T-helper 1 cell treated with Interleukin-12 subunit alpha and Interleukin-12 subunit beta and Interleukin-4 antibody, amounts not matched to agents 30 ng/mL and 1 ng/mL, for 36 hours (primary cell): ENCODE measurements at regions not wholly inside any gene's neighbourhood (a gene's known extent, or its start where the extent isn't known, plus 50 kb on each side); places are given as distances from the start of the nearest gene placed in this dataset.

ENCODE experiments used
- intact Hi-C: fragments of 100-400 bp; cut with micrococcal nuclease; formaldehyde crosslinking; loops from one replicate; pipeline ENCODE4 v1.15.1; 2024

DNA sequence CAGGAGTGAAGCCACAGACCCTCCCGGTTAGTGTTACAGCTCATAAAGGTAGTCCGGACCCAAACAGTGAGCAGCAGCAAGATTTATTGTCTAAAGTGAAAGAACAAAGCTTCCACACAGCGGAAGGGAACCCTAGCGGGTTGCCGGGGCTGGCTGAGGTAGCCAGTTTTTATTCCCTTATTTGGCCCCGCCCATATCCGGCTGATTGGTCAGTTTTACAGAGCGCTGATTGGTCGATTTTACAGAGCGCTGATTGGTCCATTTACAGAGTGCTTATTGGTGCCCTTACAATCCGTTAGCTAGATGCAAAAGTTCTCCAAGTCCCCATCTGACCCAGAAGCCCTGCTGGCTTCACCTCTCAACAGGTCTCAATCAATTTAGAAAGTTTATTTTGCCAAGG lies 126.0 kb upstream of the RFC3 start:
- intact Hi-C loops = no loop called here

GRCh38 chr13:33692531-33692930 lies 125.4 kb upstream of the RFC3 start:
- intact Hi-C loops = no loop called here

- intact Hi-C loops = no loop called here
These were observed 123.4 kb upstream of the RFC3 start for GRCh38 chr13:33694546-33694945.

DNA sequence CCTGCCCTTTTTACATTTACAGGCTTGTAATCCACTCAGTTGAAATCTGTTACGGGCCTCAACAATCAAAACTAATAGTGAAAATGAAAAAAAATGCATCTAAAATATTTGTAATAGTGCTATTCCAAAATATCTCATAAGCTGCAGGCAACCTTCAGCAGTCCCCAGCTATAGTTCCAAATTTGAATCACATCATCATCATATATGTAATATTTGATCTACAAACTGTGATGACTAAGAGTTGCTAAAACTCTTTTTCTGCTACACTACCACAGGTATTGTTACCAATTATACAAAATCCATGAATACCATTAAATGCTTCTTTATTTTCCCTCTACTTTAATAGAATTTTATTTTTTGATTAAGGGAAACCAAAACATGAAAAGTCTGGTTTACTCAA lies 121.4 kb upstream of the RFC3 start:
- intact Hi-C loops = no loop called here

DNA sequence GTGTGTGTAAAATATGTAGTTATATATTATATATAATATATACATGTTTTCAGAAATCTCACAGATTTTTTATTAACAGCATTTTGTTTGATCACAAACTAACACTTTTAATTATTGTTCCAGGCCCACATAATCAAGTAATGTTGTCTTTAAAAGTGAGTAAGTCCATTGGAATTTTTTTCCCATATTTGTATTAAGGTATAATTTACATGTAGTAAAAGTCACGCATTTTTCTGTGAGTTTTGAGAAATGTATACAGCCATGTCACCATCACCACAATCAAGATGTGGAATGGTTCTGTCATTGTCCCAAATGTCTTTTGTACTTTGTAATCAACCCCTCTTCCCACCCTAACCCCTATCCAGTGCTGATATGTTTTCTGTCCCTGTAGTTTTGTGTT lies 120.0 kb upstream of the RFC3 start:
- intact Hi-C loops = no loop called here

DNA sequence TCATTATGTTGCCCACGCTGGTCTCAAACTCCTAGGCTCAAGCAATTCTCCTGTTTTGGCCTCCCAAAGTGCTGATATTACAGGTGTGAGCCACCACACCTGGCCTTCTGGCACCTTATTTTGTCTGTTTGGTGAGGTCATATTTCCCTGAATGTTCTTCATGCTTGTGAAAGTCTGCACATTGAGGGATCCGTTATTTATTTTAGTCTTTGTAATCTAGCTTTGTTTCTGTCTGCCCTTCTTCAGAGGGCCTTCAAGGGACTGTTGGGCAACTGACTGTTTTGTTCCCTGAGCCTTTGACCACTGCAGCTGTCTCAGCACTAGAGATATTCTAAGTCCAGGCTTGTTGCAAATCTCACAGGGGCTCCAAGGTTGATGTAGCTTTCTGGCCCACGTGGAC lies 110.5 kb upstream of the RFC3 start:
- intact Hi-C loops = no loop called here

GRCh38 chr13:33710924-33711323 lies 107.0 kb upstream of the RFC3 start:
- intact Hi-C loops = no loop called here

- intact Hi-C loops = no loop called here
These were observed 106.5 kb upstream of the RFC3 start for GRCh38 chr13:33711436-33711835.

GRCh38 chr13:33717775-33718174 lies 100.2 kb upstream of the RFC3 start:
- intact Hi-C loops = no loop called here

GRCh38 chr13:33721724-33722123 lies 96.2 kb upstream of the RFC3 start:
- intact Hi-C loops = loop anchor here (1.0 to 10.0 kb wide), 12 partner anchors 42 to 1443 kb away; partner anchors contain the start of genes KL, N4BP2L1, N4BP2L2 and RFC3

DNA sequence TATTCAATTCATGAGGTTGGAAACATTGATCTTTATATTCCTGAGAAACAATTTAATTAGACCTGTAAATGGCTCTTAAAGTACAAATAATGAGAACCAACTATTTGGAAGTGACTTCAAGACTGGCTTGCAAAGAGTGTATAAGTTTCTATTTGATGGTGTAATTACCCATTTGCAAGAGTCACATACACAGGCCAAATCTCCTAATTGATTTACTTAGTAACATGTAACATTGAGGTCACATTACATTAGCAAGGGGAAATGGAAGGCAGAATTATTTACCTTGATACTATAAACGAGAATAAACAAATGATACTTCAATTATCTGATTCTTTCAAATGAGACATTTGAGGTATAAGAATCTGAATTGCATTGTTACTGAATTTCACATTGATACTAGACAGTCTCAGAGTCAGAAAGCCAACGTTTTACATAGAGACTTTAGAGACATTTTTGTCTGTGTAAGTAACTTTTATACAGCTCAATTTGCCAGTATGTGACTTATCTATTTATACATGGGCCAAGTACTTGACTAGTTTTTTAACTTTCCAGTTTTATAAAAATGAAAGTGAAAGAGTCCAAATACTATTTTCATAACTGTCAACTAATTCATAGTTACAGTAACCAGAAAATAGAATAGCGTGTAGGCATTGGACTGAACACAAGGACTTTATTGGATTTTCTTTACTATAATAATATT lies 95.6 kb upstream of the RFC3 start:
- intact Hi-C loops = loop anchor here (1.0 to 10.0 kb wide), 12 partner anchors 43 to 1442 kb away; partner anchors contain the start of genes KL, N4BP2L1, N4BP2L2 and RFC3

DNA sequence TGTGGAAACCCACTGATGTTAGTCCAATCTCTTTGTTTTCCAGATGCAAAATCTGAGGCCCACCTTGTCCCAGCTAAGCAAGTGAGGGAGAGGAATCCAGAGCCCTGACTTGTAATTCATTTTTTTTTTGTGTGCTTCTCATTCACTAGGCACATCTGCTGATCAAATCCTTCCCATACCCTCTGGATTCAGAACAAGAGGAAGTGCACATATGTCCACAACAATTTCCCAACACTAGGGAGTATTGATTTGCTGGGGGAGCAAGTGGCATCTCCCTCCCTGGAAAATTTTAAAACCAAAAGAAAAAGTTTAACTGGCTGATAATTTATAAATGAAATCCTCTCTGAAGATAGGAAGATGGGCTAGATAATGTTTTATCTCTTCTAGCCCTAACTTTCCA lies 94.6 kb upstream of the RFC3 start:
- intact Hi-C loops = loop anchor here (1.0 to 10.0 kb wide), 17 partner anchors 63 to 1441 kb away; partner anchors contain the start of genes KL, N4BP2L1, N4BP2L2 and PDS5B

GRCh38 chr13:33723772-33724435 lies 94.0 kb upstream of the RFC3 start:
- intact Hi-C loops = loop anchor here (1.0 to 10.0 kb wide), 17 partner anchors 63 to 1441 kb away; partner anchors contain the start of genes KL, N4BP2L1, N4BP2L2 and PDS5B

- intact Hi-C loops = loop anchor here (10.0 kb wide), 2 partner anchors 821 to 991 kb away; no protein-coding TSS in a partner anchor
These were observed 92.6 kb upstream of the RFC3 start for GRCh38 chr13:33725340-33725739.

- intact Hi-C loops = loop anchor here (10.0 kb wide), 2 partner anchors 823 to 993 kb away; no protein-coding TSS in a partner anchor
These were observed 90.5 kb upstream of the RFC3 start for GRCh38 chr13:33727297-33728083.

GRCh38 chr13:33728271-33729037 lies 89.5 kb upstream of the RFC3 start:
- intact Hi-C loops = loop anchor here (10.0 kb wide), 2 partner anchors 824 to 994 kb away; no protein-coding TSS in a partner anchor

DNA sequence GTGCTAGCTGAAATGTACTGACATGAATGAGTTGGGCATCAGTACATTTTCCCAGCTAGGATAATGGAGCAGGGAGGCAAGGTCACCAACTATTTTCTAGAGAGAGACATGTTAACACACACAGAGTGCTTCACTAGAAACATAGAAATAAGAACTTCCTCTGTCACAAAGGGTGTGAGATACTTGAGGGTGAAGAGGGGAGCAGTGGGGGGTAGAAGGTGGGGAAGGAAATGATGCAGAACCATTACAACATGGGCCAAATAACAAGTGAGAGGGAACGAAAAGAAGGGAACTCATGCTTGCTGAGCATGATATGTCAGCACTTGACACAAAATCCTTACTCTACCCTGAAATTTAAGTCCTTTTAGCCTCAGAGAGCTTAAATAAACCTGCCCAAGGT lies 87.8 kb upstream of the RFC3 start:
- intact Hi-C loops = no loop called here

DNA sequence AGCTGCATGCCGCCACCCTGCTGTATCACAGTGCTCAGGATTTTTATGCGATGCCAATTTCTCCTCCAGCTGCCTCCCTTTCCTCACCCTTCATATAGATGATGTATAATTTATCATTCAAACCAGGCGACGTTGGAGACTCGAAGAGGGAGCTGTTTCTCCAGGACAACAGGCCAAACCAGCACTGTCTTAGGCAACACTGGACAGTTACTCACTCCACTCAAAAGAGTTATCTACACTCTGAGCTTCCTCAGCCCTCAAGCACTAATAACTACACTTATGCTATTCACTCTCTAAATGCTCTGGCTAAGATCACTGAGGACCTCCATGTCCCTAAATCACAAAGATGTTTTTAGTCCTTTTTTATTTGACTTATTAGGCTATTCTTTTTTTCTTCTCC lies 87.3 kb upstream of the RFC3 start:
- intact Hi-C loops = no loop called here

- intact Hi-C loops = no loop called here
These were observed 82.7 kb upstream of the RFC3 start for GRCh38 chr13:33735276-33735675.

DNA sequence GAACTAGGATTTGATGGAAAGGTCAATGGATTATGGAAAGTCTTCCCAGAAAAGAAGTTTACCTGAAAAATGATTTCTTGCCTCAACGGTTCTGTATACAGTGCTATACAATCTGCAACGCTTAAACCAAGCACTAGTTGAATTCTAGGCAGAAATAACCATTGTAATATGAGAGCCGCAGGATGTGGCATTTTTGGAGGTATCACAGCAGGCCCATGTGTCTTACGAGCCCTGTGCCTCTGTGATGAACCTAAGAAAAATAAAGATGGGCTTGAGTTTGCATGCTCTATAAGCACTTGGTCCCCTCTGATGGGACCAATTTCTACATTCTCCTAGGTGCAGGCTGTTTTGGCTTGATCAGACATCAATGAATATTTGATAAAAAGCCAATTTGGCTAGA lies 78.7 kb upstream of the RFC3 start:
- intact Hi-C loops = no loop called here

- intact Hi-C loops = no loop called here
These were observed 77.8 kb upstream of the RFC3 start for GRCh38 chr13:33740134-33740538.
